Breast epithelium (tissue), 3 donors: ENCODE measurements at regions not wholly inside any gene's neighbourhood (a gene's known extent, or its start where the extent isn't known, plus 50 kb on each side); places are given as distances from the start of the nearest gene placed in this dataset.

Experiments
- POLR2A ChIP-seq: fragments of 450-650 bp; IDR thresholded peaks from one replicate; pipeline ENCODE4 v1.6.1; 2016; ENCODE audit warnings: antibody characterized with exemption, mild to moderate bottlenecking, moderate library complexity
- POLR2AphosphoS5 ChIP-seq, 3 donors: sonication (generic); formaldehyde crosslinking; IDR thresholded peaks; one replicate each; pipeline ENCODE4 v1.6.1; 2017; ENCODE audit warnings: antibody characterized with exemption in 3 of 3
- TF ChIP-seq, protein P1 (sequence below), 3 donors: fragments of 450-650 bp; IDR thresholded peaks; one replicate each; pipeline ENCODE4 v1.5.1; 2016 to 2017; ENCODE audit warnings: antibody characterized with exemption in 3 of 3, mild to moderate bottlenecking in 3 of 3, moderate library complexity in 3 of 3

GRCh38 chr3:192022412-192022811 is 561.4 kb downstream of the PYDC2 start:
- TF ChIP-seq POLR2A (no peak), POLR2AphosphoS5 (IDR thresholded peaks at IDR 0.05) (no peak)
- TF ChIP-seq, protein P1, sequence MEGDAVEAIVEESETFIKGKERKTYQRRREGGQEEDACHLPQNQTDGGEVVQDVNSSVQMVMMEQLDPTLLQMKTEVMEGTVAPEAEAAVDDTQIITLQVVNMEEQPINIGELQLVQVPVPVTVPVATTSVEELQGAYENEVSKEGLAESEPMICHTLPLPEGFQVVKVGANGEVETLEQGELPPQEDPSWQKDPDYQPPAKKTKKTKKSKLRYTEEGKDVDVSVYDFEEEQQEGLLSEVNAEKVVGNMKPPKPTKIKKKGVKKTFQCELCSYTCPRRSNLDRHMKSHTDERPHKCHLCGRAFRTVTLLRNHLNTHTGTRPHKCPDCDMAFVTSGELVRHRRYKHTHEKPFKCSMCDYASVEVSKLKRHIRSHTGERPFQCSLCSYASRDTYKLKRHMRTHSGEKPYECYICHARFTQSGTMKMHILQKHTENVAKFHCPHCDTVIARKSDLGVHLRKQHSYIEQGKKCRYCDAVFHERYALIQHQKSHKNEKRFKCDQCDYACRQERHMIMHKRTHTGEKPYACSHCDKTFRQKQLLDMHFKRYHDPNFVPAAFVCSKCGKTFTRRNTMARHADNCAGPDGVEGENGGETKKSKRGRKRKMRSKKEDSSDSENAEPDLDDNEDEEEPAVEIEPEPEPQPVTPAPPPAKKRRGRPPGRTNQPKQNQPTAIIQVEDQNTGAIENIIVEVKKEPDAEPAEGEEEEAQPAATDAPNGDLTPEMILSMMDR (IDR thresholded peaks at IDR 0.05) = no peak
